ENCODE measurements at regions not wholly inside any gene's neighbourhood (a gene's known extent, or its start where the extent isn't known, plus 50 kb on each side); places are given as distances from the start of the nearest gene placed in this dataset.

DNA sequence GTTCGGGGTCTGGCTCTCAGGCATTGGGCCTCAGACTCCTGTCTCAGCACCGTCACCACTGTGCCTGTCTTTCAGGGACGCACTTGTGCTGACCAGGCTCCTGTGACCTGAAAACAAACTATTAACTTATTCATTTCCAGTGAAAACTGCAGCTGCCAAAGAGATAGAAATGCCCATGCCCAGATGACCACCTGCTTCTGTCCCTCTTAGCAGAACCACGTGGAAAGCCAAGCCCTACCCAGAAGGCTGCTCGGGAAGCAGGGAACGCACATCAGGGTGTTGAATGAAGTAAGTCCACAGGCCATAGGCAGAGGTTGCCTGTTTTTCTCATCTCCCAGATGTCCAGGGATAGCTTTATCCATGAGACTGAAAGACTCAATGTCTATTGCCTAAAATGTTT, 219.3 kb downstream of the EBLN2 start:
- TF ChIP-seq, protein P1, sequence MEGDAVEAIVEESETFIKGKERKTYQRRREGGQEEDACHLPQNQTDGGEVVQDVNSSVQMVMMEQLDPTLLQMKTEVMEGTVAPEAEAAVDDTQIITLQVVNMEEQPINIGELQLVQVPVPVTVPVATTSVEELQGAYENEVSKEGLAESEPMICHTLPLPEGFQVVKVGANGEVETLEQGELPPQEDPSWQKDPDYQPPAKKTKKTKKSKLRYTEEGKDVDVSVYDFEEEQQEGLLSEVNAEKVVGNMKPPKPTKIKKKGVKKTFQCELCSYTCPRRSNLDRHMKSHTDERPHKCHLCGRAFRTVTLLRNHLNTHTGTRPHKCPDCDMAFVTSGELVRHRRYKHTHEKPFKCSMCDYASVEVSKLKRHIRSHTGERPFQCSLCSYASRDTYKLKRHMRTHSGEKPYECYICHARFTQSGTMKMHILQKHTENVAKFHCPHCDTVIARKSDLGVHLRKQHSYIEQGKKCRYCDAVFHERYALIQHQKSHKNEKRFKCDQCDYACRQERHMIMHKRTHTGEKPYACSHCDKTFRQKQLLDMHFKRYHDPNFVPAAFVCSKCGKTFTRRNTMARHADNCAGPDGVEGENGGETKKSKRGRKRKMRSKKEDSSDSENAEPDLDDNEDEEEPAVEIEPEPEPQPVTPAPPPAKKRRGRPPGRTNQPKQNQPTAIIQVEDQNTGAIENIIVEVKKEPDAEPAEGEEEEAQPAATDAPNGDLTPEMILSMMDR (IDR thresholded peaks at IDR 0.05) = no peak
- TF ChIP-seq ZFX (IDR thresholded peaks at IDR 0.05; ENCODE audit: borderline replicate concordance) = no peak
- H3K27ac ChIP-seq = no peak overlapping the region

GRCh38 chr3:73284472-73284871, 223.0 kb downstream of the EBLN2 start:
- TF ChIP-seq, protein P1 (IDR thresholded peaks at IDR 0.05) = no peak
- no peak for TF ChIP-seq ZFX (IDR thresholded peaks at IDR 0.05; ENCODE audit: borderline replicate concordance)
- no peak overlapping the region for H3K27ac ChIP-seq

- no peak overlapping the region for H3K27ac ChIP-seq
- TF ChIP-seq ZFX (IDR thresholded peaks at IDR 0.05; ENCODE audit: borderline replicate concordance) = no peak
- TF ChIP-seq, protein P1 (IDR thresholded peaks at IDR 0.05) = no peak
These were observed 230.1 kb downstream of the EBLN2 start for GRCh38 chr3:73291541-73291940.

GRCh38 chr3:73292220-73292619, 230.8 kb downstream of the EBLN2 start:
- TF ChIP-seq ZFX (IDR thresholded peaks at IDR 0.05; ENCODE audit: borderline replicate concordance) = no peak
- TF ChIP-seq, protein P1 (IDR thresholded peaks at IDR 0.05) = no peak
- no peak overlapping the region for H3K27ac ChIP-seq

GRCh38 chr3:73294537-73294936, 233.1 kb downstream of the EBLN2 start:
- no peak overlapping the region for H3K27ac ChIP-seq
- TF ChIP-seq, protein P1 (IDR thresholded peaks at IDR 0.05) = no peak
- no peak for TF ChIP-seq ZFX (IDR thresholded peaks at IDR 0.05; ENCODE audit: borderline replicate concordance)

GRCh38 chr3:73295876-73296635, 234.6 kb downstream of the EBLN2 start:
- no peak overlapping the region for H3K27ac ChIP-seq
- TF ChIP-seq, protein P1 (IDR thresholded peaks at IDR 0.05) = no peak
- TF ChIP-seq ZFX (IDR thresholded peaks at IDR 0.05; ENCODE audit: borderline replicate concordance) = no peak

GRCh38 chr3:73296859-73297258, 235.4 kb downstream of the EBLN2 start:
- TF ChIP-seq, protein P1 (IDR thresholded peaks at IDR 0.05) = no peak

More at GRCh38 chr3:73296859-73297258, 235.4 kb downstream of the EBLN2 start:
- no peak overlapping the region for H3K27ac ChIP-seq
